BE2C (cell line): ENCODE measurements at regions not wholly inside any gene's neighbourhood (a gene's known extent, or its start where the extent isn't known, plus 50 kb on each side); places are given as distances from the start of the nearest gene placed in this dataset.

ENCODE experiments used
- DNase-seq: peaks from one replicate; pipeline ENCODE4 v3.0.0-alpha.2; 2020
- H3K27me3 ChIP-seq: fragments of 250-450 bp; sonication (Bioruptor Pico); 2 replicates; pipeline ENCODE4 v1.5.1; 2020; ENCODE audit warnings: mild to moderate bottlenecking
- H3K36me3 ChIP-seq: fragments of 250-450 bp; sonication (Bioruptor Pico); 2 replicates; pipeline ENCODE4 v1.5.1; 2020; ENCODE audit warnings: mild to moderate bottlenecking
- H3K4me1 ChIP-seq: fragments of 250-450 bp; sonication (Bioruptor Pico); 2 replicates; pipeline ENCODE4 v1.5.1; 2020
- H3K4me3 ChIP-seq: 2 replicates; pipeline ENCODE4 v1.5.1; 2011; ENCODE audit warnings: low read depth, low read length
- H3K9me3 ChIP-seq: fragments of 250-450 bp; sonication (Bioruptor Pico); 2 replicates; pipeline ENCODE4 v1.5.1; 2020
- TF ChIP-seq, protein P1 (sequence below): IDR thresholded peaks from 2 replicates; pipeline ENCODE4 v1.5.1; 2012; ENCODE audit warnings: mild to moderate bottlenecking, low read depth, low read length

DNA sequence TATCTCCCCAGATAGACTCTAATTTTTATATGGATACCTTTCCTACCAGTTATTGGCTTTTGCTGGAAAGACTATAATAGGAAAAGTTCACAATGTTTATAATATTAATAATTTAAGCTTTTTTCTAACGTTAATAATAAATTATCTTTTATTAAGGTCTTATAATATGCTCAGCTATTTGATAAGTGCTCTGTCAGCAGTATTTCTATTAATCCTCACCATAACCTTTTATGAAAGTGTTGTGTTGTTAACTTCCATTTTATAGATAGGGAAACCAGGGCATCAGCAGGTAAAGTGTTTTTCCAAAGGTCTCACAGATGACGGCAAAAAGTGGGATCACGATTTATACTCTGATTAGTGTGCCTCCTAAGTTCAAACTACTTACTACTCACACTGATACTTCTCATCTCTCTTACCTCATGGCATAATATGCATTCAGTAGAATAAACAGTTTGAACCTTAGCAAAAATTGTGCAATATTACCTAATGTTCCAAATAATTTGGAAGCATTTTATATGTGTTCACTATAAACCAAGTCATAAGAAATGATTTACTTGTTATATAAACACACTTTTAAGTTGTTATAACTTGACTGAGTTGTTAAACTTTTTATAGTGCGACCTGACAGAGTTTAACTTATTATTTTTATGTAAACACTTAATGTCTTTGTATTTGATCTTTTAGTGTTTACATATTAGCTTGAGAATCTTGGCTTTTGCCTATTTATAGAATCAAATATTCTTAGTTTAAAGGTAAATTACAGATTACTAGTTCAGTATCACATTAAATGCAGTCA is 274.9 kb upstream of the DCBLD2 start:
- Histone ChIP-seq H3K4me3 (no peak overlapping the region), H3K9me3 (no peaks in the 10 kb centered on the region), H3K36me3 (no peaks in the 10 kb centered on the region), H3K27me3 (no peaks in the 10 kb centered on the region), H3K4me1 (no peaks in the 10 kb centered on the region)
- TF ChIP-seq, protein P1, sequence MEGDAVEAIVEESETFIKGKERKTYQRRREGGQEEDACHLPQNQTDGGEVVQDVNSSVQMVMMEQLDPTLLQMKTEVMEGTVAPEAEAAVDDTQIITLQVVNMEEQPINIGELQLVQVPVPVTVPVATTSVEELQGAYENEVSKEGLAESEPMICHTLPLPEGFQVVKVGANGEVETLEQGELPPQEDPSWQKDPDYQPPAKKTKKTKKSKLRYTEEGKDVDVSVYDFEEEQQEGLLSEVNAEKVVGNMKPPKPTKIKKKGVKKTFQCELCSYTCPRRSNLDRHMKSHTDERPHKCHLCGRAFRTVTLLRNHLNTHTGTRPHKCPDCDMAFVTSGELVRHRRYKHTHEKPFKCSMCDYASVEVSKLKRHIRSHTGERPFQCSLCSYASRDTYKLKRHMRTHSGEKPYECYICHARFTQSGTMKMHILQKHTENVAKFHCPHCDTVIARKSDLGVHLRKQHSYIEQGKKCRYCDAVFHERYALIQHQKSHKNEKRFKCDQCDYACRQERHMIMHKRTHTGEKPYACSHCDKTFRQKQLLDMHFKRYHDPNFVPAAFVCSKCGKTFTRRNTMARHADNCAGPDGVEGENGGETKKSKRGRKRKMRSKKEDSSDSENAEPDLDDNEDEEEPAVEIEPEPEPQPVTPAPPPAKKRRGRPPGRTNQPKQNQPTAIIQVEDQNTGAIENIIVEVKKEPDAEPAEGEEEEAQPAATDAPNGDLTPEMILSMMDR = no peak
- DNase-seq = no peak

DNA sequence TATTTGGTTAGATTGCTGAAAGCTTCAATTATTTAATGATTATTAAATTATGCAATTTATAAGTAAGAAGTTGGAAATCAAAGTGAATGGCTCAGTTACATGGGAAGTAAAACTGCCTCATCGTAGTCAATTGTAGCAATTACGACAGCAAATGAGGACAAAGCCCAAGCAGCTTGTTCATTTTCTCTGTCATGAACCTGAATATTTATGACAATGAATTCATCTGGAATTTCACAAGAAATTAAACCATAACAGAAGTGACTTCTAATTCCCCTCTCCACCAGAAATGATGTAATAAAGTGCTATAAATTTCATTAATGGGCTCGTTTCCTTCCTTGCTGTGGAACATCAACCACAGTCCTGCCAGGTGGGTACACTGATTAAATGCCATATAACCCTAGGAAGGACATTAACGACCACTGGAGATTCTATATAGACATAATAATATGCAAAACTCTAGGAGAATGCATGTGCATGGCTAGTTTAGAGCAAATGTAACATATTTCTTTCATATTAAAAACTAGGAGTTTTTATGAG is 273.8 kb upstream of the DCBLD2 start:
- Histone ChIP-seq H3K9me3 (no peaks in the 10 kb centered on the region), H3K4me1 (no peaks in the 10 kb centered on the region), H3K4me3 (no peak overlapping the region), H3K27me3 (no peaks in the 10 kb centered on the region), H3K36me3 (no peaks in the 10 kb centered on the region)
- DNase-seq = no peak
- TF ChIP-seq, protein P1 = no peak

DNA sequence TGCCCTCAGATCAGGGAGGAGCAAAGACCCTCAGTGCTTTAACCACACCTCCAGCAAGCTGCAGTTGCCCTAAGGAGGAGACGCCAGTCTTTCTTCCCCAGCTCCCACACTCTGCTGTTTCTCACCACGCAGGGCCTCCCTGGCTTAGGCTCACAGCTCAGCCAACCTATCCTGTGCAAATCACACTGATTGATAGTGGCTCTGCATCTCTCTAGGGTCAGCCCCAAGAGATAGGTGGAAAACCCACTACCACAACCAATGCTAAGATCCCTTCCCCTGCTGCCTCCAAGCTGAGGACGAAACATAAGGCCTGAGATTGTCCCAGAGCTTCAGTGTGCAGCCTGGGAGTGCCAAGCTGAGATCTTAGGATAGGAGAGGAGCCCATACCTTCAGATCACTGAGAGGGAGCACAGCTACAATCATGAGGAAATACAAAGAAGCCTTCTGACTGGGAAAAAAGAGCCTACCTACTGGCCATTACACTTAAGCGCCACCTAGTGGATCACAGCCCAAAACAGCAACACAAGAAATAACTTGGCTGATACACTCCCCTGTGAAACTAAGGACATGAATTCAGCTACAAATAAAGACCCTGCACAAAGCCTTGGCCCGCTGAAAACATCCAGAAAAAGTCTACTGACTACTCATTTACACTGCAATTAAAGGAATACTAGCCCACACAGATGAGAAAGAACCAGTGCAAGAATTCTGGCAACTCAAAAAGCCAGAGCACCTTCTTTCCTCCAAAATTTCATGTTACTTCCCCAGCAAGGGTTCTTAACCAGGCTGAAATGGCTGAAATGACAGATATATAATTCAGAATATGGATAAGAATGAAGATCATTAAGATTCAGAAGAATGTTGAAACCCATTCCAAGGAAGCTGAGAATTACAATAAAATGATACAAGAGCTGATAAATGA is 271.5 kb upstream of the DCBLD2 start:
- no peaks in the 10 kb centered on the region for H3K27me3 ChIP-seq
- H3K9me3 ChIP-seq = no peaks in the 10 kb centered on the region
- DNase-seq = peak; percentile 63
- TF ChIP-seq, protein P1 = peak; percentile 89
- no peak overlapping the region for H3K4me3 ChIP-seq
- no peaks in the 10 kb centered on the region for H3K36me3 ChIP-seq
- H3K4me1 ChIP-seq = no peaks in the 10 kb centered on the region

DNA sequence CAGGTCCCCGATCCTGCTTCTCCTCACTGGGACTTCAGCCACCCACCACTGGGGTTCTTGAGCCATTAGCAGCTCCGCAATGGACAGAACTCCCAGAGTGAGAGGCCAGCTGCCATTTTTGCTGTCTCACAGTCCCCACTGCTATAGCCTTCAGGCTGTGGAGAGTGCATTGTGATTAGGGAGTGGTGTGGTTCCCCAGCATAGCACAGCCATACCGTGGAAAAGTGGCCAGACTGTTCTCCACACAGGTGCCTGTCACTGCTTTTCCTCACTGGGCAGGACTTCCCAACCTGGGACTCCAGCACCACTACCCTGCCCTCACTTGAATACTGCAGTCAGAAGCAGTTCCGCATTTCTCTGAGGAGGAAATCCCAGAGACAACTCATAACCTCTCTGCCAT is 270.3 kb upstream of the DCBLD2 start:
- no peak for DNase-seq
- no peaks in the 10 kb centered on the region for H3K27me3 ChIP-seq
- no peaks in the 10 kb centered on the region for H3K9me3 ChIP-seq
- no peak overlapping the region for H3K4me3 ChIP-seq
- H3K4me1 ChIP-seq = no peaks in the 10 kb centered on the region
- no peaks in the 10 kb centered on the region for H3K36me3 ChIP-seq
- TF ChIP-seq, protein P1 = no peak

DNA sequence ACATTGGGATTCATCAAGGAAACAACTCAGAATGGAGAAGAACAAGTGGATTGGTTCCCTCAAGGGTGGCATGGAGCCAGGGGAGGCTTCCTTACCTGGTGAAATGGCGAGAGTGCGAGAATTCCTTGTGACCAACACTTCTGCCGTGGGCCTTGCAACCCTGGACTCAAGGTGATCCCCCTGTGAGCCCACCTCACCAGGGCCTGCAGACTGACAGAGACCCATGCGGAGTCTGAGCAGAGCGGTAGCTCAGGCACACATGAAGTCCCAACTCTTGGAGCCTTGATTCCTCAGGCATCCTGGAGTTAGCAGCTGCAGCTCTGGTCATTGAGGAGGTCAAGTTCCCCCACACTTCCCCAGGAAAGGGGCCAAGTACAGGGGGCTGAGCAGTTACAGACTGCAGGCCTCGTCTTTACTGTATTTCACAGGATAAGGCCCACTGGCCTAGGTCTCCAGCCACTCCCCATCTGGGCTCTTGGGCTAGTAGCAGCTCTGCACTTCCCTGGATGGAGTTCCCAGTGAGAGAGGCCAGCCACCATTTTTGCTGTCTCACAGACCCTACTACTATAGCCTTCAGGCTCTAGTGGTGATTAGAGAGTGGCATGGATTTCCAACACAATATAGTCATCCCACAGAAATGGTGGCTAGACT is 269.5 kb upstream of the DCBLD2 start:
- TF ChIP-seq, protein P1 = no peak
- DNase-seq = no peak
- Histone ChIP-seq H3K9me3 (no peaks in the 10 kb centered on the region), H3K36me3 (no peaks in the 10 kb centered on the region), H3K4me3 (no peak overlapping the region), H3K4me1 (no peaks in the 10 kb centered on the region), H3K27me3 (no peaks in the 10 kb centered on the region)
